Endodermal cell (in vitro differentiated cells): ENCODE measurements at regions not wholly inside any gene's neighbourhood (a gene's known extent, or its start where the extent isn't known, plus 50 kb on each side); places are given as distances from the start of the nearest gene placed in this dataset.

ENCODE experiments used
- DNase-seq: peaks from one replicate; pipeline ENCODE4 v3.0.0-alpha.2; 2017
- H3K27ac ChIP-seq: 2 replicates; pipeline ENCODE4 v1.5.1; 2013; ENCODE audit warnings: mild to moderate bottlenecking, low read depth, low read length, moderate library complexity
- H3K27me3 ChIP-seq: 2 replicates; pipeline ENCODE4 v1.6.1; 2013; ENCODE audit warnings: mild to moderate bottlenecking, low read length, moderate library complexity; ENCODE audit not compliant: insufficient read depth, control insufficient read depth, poor library complexity, severe bottlenecking
- H3K36me3 ChIP-seq: 2 replicates; pipeline ENCODE4 v1.7.0; 2013; ENCODE audit warnings: mild to moderate bottlenecking, low read length, moderate library complexity; ENCODE audit not compliant: control insufficient read depth, insufficient read depth
- H3K4me1 ChIP-seq: one replicate; pipeline ENCODE4 v1.7.0; 2013; ENCODE audit warnings: low read length; ENCODE audit not compliant: control insufficient read depth, insufficient read depth
- H3K4me3 ChIP-seq: 2 replicates; pipeline ENCODE4 v1.5.1; 2013; ENCODE audit warnings: mild to moderate bottlenecking, low read length, moderate library complexity
- H3K9ac ChIP-seq: 2 replicates; pipeline ENCODE4 v1.6.1; 2013; ENCODE audit warnings: mild to moderate bottlenecking, low read length, moderate library complexity; ENCODE audit not compliant: poor library complexity, severe bottlenecking; ENCODE audit errors: extremely low read depth
- H3K9me3 ChIP-seq: 2 replicates; pipeline ENCODE4 v1.6.1; 2013; ENCODE audit warnings: mild to moderate bottlenecking, low read length, moderate library complexity; ENCODE audit not compliant: control insufficient read depth
- H3K27ac Mint-ChIP-seq: 2 replicates; pipeline ENCODE4 v1.8.0; 2020; ENCODE audit warnings: mixed read lengths
- H3K27me3 Mint-ChIP-seq: 2 replicates; pipeline ENCODE4 v1.8.0; 2021; ENCODE audit warnings: mild to moderate bottlenecking, mixed read lengths; ENCODE audit not compliant: insufficient read depth
- H3K36me3 Mint-ChIP-seq: 2 replicates; pipeline ENCODE4 v1.8.0; 2020; ENCODE audit warnings: low read depth, mixed read lengths
- H3K4me1 Mint-ChIP-seq: 2 replicates; pipeline ENCODE4 v1.8.0; 2020; ENCODE audit warnings: mixed read lengths
- H3K4me3 Mint-ChIP-seq: 2 replicates; pipeline ENCODE4 v1.8.0; 2020; ENCODE audit warnings: mild to moderate bottlenecking, moderate library complexity, mixed read lengths
- H3K9me3 Mint-ChIP-seq: 2 replicates; pipeline ENCODE4 v1.8.0; 2020; ENCODE audit warnings: mild to moderate bottlenecking, mixed read lengths
- CTCF ChIP-seq: fragments of 200-600 bp; sonication (generic); conservative IDR thresholded peaks from 2 replicates; pipeline ENCODE4 v1.5.0; 2021; ENCODE audit warnings: antibody characterized with exemption, mild to moderate bottlenecking
- WGBS, 2 experiments: methylation state at CpG; one replicate each; pipeline versions ENCODE4 v1.1.5 to v1.1.7; 2013; ENCODE audit warnings: missing lambda C conversion rate in 2 of 2, mixed read lengths in 1 of 2; ENCODE audit not compliant: insufficient coverage in 1 of 2, insufficient read length in 1 of 2; 5-methylcytosine and 5-hydroxymethylcytosine counted together

DNA sequence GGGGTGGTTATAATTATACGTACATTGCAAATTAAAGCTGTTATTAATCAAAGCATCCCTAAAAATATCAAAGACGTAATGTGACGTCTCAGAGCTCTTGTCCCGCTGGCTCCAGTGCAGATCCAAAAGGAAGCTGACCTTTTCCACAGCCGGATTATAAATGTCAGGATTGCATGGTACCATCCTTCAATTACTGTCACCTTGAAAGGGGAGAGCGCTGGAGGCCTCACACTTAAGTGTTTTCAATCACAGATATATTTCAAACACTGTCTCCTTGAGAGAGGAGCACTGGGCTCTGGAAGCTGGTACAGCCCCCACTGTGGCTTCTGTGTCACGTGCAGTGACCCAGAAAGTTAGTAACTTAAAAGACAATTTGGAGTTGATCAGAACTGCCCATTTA lies 94.2 kb downstream of the AIPL1 start:
- Histone ChIP-seq H3K4me1 (no peaks in the 10 kb centered on the region), H3K27ac (no peak overlapping the region), H3K36me3 (no peaks in the 10 kb centered on the region), H3K9me3 (no peaks in the 10 kb centered on the region), H3K9ac (no peak overlapping the region), H3K4me3 (no peak overlapping the region), H3K27me3 (no peaks in the 10 kb centered on the region)
- peak; percentile 17 for DNase-seq
- TF ChIP-seq CTCF = no peak
- Mint-ChIP-seq H3K27ac (no peak overlapping the region), H3K9me3 (no peaks in the 10 kb centered on the region), H3K36me3 (no peaks in the 10 kb centered on the region), H3K4me1 (no peaks in the 10 kb centered on the region), H3K27me3 (peaks cover 5% of the 10 kb centered on the region), H3K4me3 (no peak overlapping the region)
- 91 to 100% methylated on average over 3 to 7 of the region's 7 CpGs for WGBS, 2 experiments

DNA sequence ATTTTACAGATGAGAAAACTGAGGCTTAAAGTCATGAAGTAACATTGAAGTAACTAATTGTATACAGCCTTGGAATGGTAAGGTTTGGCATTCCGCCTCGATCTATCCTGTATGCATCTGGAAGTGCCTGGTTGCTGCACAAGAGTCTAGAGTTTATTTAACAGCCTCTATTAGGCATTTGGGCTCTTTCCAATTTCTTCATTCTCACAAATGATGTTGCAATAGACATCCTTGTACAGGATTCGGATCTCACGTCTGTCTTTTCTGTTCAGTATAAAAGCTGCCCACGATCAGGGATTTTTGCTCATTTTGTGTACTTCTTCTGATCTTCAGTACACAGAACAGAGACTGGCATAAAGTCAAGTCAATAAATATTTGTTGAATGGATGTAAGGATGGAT lies 100.5 kb downstream of the AIPL1 start:
- H3K27me3 ChIP-seq = peaks cover 6% of the 10 kb centered on the region
- H3K4me1 ChIP-seq = no peaks in the 10 kb centered on the region
- TF ChIP-seq CTCF = no peak
- Mint-ChIP-seq H3K9me3 (no peaks in the 10 kb centered on the region), H3K4me3 (no peak overlapping the region), H3K27me3 (peaks cover 19% of the 10 kb centered on the region), H3K4me1 (no peaks in the 10 kb centered on the region), H3K36me3 (no peaks in the 10 kb centered on the region), H3K27ac (no peak overlapping the region)
- 87 to 93% methylated on average over 5 of the region's 5 CpGs for WGBS, 2 experiments
- no peak overlapping the region for H3K9ac ChIP-seq
- H3K36me3 ChIP-seq = no peaks in the 10 kb centered on the region
- DNase-seq = peak; percentile 5
- H3K9me3 ChIP-seq = no peaks in the 10 kb centered on the region
- H3K4me3 ChIP-seq = no peak overlapping the region
- no peak overlapping the region for H3K27ac ChIP-seq

DNA sequence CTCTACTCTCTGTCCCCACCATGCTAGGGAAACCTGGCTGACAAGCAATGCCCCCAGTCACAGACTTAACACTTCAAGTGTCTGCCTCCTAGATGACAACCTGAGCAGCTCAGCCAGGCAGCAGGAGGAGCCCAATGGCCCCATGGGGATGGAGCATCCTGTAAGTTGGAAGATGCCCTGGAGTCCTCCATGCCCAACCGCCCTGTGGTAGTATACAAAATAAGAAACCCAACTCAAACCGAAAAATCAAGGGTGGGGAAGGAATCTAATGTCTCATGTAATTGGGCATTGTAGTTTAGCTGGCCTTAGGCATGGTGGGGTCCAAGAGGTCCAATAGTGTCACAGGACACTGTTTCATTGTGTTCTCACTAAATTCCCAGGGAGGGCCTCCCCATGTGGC lies 104.0 kb downstream of the AIPL1 start:
- TF ChIP-seq CTCF = no peak
- Mint-ChIP-seq H3K36me3 (no peaks in the 10 kb centered on the region), H3K27ac (no peak overlapping the region), H3K9me3 (no peaks in the 10 kb centered on the region), H3K27me3 (peaks cover 17% of the 10 kb centered on the region), H3K4me3 (no peak overlapping the region), H3K4me1 (no peaks in the 10 kb centered on the region)
- H3K9me3 ChIP-seq = no peaks in the 10 kb centered on the region
- H3K27ac ChIP-seq = no peak overlapping the region
- H3K4me3 ChIP-seq = no peak overlapping the region
- no peaks in the 10 kb centered on the region for H3K4me1 ChIP-seq
- H3K36me3 ChIP-seq = no peaks in the 10 kb centered on the region
- H3K9ac ChIP-seq = no peak overlapping the region
- no peak for DNase-seq
- 86% methylated on average over 2 of the region's 2 CpGs; no CpG with 5 or more reads in 1 of the 2 experiments for WGBS, 2 experiments
- H3K27me3 ChIP-seq = peaks cover 6% of the 10 kb centered on the region
